IPS DF 4.7 (cell line): ENCODE measurements at regions not wholly inside any gene's neighbourhood (a gene's known extent, or its start where the extent isn't known, plus 50 kb on each side); places are given as distances from the start of the nearest gene placed in this dataset.
"Not testable (repeated sequence)": the region's sequence is repeated elsewhere in the genome, so short reads cannot be mapped to it uniquely, and the experiment has no call there.

Experiments used
- DNase-seq: peaks from one replicate; pipeline ENCODE4 v3.0.0-alpha.2; 2013; ENCODE audit warnings: low spot score; ENCODE audit errors: extremely low read depth

DNA sequence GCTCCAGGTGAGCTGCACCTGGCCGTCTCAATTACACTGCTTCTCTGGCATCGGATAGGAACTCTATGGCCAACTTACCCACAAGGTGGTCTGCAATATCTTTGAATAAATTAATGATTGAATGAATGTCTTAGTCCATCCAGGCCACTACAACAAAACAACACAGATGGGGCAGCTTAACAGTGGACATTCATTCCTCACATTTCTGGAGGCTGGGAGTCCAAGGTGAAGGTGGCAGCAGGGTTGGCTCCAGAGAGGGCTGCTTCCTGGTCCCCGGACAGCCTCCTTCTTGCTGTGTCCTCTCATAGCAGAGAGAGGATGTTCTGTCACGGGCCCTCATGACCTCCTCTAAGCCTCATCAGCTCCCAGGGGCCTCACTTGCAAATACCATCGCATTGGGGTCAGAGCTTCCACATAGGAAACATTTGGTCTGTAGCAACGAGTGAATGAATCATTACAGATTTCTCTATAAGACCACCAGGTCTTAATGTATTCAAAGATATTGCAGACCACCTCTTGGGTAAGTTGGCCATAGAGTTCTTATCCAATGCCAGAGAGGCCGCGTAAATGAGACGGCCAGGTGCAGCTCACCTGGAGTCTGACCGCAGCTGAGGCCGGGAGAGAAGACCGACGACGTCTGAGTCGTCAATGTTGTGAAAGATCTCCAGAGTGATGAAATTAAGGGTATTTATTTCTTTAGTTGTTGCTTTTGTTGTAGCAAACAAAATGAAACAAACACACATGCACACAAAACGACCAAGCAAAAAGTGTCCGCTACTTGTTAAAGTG is 182.7 kb upstream of the C14orf180 start:
- no peak for DNase-seq

DNA sequence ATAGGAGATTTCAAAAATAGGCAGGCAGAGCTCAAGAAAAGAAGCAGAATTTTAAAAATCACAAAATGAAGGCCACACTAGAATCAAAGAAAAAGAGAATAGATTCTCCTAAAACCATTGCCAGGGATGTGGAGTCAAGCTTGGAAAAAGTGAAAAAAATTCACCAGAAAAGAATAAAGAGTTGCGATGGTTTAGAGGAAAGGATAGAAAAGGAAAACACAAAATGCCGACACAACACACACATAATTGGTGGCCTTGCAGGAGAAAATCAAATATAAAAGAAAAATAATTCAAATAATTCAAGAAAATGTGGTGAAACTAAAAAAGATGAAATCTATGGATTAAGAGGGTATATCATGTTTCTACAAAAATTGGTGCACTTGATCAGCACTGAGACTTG is 181.6 kb upstream of the C14orf180 start:
- DNase-seq: no peak

DNA sequence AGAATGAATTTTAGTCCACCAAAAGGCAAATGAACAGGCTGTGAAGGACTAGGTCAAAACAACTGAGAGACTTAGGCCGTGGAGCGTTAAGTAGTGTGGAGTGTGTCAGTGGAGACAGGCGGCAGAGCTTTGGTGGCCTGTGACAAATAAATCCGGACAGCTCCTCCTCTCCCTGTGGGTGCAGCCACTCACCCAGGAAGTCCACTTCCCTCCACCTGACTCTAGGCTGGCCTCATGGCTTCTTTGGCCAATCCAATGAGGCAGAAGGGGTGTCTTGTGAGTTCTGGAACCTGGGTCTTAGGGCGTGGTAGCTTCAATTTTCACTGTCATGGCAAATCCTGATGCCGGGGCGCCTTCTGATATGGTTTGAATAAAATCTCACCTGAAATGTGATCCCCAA is 180.9 kb upstream of the C14orf180 start:
- no peak for DNase-seq

DNA sequence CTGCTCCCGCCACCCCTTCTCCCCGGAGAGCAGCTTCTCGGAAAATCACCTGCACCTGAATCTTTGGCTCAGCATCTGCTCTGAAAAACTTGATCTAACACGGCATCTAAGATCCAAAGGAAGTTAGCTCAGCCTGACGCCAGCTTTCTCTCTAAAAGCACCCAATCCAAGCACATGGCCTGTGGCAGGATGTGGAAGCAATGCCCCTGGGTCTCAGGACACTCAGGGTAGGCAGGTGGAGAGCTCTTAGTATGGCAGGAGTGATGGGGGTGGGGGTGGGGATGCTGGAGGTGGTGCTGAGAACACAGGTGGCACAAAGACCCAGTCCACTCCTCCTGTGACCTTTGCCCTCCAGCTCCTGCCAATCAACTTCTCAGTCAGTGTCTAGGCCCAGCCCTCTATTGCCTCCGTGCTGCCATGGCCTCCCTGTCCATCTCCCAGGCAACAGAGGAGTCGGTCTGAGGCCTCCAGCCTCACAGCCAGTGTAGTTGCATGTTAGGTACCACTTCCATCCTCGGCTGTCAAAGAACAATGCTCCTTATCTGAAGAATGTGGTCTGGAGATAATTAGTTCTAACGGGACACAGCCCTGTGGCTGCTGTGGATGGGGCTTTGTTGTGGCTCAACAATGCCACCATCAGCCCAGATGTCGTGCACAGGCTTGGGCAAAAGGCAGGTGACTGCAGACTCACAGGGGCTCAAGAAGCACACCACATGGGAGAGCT is 180.0 kb upstream of the C14orf180 start:
- no peak for DNase-seq

DNA sequence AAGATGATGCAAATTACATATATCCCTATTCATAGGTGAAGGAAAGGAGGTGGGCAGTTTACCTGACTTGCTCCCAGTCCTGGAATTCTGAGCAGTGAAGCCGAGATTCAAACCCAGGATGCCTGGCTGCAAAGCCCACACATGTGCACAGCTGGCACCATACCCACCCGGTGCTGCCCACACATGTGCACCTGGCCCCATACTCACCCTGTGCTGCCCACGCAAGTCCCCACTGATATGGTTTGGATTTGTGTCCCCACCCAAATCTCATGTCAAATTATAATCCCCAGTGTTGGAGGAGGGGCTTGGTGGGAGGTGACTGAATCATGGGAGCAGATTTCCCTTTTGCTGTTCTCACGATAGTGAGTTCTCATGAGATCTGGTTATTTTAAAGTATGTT is 179.2 kb upstream of the C14orf180 start:
- DNase-seq: no peak

DNA sequence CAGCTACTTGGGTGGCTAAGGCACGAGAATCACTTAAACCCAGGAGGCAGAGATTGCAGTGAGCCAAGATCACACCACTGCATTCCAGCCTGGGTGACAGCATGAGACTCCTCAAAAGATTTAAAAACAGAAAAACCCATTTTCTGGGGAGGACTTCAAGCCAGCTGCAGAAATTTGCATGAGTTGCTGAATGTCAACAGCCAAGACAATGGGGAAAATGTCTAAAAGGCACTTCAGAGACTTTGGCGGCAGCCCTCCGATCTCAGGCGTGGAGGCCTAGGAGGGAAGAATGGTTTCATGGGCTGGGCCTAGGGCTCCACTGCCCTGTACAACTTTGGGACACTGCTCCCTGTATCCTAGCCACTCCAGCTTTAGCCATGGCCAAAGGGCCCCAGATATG is 177.8 kb upstream of the C14orf180 start:
- no peak for DNase-seq

DNA sequence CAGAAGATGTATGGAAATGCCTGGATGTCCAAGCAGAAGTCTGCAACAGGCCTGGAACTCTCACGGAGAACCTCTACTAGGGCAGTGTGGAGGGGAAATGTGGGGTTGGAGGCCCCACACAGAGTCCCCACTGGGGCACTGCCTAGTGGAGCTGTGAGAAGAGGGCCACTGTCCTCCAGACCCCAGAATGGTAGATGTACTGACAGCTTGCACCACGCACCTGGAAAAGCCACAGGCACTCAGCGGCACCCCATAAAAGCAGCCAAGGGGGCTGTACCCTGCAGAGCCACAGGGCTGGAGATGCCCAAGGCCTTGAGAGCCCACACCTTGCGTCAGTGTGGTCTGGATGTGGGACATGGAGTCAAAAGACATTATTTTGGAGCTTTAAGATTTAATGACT is 177.3 kb upstream of the C14orf180 start:
- DNase-seq: not testable (repeated sequence)

DNA sequence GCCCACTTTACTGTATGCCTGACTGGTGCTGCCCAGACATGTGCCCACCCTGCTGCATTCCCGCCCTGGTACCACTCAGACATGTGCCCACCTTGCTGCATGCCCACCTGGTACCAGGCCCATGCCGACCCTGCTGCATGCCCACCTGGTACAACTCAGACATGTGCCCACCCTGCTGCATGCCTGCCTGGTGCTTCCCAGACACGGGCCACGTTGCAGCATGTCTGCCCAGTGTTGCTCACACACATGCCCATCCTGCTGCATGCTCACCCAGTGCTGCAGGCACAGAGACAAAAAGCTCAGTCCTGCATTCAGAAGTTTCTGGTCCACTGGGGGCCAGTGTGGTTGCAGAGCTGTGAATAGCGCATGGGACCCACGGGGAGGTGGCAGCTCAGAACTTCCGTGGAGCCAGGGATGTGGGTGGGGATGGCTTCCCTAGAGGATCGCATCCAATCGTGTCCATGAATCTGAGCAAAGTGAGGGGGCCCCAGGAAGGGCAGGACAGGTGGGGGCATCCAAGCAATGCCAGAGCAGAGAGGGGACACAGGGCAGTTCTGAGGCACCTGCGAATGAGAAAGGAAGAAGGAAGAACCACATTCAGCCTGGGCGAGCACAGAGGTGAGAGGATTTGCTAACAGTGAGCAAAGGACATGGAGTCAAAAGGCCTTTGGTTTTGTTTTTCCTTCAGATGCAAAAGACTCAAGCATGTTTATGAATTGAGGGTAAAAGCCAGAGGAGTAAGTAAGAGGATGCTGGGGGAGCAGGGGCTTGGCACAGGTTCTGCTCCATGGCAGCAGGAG is 175.9 kb upstream of the C14orf180 start:
- DNase-seq: no peak

DNA sequence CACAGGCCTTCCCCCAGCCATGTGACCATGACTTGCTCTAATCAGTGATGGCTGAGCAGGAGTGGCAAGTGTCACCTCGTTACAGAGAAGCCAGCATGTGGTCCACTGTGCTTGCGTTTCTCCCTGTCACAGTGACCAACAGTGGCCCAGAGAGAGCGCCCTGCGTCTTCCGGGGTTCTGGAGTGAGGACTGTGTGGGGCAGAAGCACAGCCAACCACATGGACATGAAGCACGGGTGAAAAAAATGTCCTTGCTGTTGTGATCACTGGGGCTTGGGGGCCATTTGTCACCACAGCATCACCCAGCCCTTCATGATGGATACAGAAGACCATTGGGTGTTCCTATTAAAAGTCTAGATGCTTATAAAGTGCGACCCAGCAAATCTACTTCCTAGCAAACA is 174.6 kb upstream of the C14orf180 start:
- no peak for DNase-seq

DNA sequence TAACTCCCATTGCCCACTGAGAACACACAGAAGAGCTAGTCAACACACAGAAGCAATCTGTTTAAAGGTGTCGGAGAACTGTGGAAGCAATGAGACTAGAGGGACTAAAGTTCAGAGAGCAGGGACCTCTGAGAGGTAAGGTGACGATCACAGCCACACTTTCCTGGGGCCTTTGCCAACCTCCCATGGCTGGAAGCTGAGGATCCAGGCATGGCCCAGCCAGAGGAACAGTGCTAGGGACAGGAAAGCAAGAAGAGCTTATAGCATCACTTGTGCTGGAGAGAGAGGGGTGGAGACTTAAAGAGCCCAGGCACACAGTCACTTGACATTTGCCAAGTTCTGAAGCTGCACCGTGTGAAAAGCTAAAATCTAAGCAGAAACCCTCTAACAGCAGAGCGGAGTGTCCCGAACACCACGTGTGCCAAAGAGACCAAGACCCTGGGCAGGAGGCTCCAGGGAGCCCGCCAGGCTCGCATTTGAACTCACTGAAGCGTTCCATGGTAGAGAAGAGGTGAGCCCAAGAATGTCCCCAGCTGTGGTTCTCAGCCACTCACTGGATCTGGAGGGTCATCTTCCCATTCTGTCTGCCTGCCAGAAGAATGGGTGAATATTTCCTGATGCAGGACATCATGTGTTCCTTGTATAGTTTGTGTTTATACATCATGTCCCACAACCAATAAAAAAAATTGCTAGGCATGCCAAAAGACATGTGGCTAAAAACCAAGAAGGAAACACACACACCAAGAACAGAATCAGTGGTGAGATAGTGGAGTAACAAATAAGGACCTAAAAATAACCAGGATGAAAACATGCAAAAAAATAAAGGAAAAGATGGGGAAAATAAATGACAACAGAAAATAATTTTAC is 174.0 kb upstream of the C14orf180 start:
- no peak for DNase-seq

DNA sequence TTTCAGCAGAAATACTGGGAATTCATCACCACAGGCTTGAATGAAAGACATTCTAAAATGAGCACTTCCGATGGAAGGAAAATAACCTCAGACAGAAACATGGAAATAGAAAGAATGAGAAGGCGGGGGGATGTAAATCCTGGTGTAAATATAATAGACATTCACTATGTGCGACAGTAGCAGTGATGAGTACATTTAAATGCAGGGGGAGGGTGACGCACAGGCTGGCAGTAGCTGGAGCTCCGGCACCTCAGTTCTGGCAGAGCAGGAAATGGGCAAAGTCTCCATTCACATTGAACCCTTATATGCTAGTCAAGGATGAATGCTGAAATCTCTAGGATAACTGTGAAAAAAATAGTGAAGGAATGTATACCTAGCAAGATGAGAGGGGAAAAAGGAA is 172.7 kb upstream of the C14orf180 start:
- DNase-seq: no peak

DNA sequence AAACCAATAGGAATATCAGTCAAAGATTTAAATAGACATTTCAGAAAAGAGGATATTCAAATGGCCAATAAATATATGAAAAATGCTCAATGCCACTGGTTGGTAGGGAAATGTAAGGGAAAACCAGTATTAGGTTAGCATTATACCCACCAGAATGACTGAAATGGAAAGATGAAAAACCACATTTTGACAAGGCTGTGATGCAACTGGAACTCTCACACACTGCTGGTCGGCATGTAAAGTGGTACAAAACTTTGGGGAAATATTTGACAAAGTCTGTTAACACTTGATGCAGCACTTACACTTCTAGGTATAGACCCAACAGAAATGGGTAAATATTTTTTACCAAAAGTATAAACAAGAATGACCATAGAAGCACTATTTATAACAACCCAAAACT is 163.2 kb upstream of the C14orf180 start:
- no peak for DNase-seq

DNA sequence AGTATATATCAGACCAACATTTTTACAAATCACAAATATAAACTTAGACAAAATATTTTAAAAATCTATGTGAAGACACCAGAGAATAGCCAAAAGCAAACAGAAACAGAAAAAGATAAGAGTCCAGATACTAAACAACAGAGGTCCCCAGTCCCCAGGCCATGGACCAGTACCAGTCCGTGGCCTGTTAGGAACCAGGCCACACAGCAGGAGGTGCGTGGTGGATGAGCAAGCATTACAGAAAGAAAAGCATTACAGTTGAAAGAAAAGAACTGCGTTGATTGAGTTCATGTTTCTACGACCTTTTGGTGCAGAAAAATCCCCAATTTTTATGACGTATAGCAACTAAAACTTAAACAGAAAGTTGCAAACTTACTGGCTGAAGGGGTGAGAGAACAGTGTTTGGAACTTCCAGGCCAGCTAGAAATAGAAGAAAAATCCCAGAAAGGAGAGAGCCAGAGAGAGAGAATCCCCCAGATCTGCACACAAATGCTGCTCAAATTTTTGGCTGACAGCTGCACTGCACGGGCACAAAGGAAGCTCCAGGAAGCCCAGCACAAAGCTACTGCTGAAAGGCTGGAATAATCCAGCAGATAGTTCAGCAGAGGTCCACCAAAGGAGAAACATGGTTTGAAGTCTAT is 159.6 kb upstream of the C14orf180 start:
- no peak for DNase-seq

DNA sequence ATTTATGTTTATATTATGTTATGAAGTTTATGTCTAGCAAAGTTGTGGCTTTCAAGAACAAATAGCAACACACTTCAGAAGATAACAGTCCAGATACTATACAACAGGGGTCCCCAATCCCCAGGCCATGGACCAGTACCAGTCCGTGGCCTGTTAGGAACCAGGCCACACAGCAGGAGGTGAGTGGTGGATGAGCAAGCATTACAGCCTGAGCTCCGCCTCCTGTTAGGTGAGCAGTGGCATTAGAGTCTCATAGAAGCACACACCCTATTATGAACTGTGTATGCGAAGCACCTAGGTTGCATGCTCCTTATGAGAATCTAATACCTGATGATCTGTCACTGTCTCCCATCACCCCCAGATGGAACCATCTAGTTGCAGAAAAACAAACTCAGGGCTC is 159.0 kb upstream of the C14orf180 start:
- not testable (repeated sequence) for DNase-seq

DNA sequence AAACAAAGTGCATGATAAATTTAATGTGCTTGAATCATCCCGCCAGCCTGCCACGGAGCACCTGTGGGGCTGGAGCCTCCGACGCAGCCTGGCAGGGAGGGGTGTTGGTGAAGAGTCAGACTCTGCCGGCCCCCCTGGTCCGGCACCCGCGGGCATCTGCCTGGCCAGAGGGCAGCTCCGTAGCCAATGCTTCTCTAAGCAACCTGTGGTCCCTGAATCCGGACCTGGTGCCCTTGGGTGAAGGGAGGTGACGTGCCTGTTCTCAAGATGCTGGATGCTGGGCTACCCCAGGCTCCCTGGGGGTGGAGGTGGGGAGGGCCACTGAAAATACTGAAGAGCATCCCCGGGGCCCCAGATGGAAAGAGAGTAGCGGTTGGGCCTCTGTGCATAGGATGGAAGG is 158.6 kb upstream of the C14orf180 start:
- DNase-seq: no peak

DNA sequence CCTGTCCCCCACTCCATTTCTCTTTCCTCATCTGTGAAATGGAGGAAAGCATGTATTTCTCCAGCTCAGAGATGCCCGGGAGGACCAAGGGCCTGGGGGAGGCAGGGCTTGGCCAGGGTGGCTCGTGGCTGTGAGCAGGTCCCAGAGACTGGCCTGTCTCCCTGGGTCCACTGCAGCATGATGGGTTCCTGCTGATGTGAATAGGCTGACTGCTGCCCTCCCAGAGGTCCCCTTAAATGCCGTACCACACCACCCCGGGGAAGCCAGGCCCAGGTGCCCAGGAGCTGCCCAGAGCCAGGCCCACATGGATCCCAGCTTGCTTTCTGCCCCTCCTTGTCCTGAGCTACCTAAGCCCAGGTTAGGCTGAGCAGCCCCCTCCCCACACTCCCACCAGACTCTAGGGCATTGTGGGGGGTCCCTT is 158.2 kb upstream of the C14orf180 start:
- DNase-seq: no peak

DNA sequence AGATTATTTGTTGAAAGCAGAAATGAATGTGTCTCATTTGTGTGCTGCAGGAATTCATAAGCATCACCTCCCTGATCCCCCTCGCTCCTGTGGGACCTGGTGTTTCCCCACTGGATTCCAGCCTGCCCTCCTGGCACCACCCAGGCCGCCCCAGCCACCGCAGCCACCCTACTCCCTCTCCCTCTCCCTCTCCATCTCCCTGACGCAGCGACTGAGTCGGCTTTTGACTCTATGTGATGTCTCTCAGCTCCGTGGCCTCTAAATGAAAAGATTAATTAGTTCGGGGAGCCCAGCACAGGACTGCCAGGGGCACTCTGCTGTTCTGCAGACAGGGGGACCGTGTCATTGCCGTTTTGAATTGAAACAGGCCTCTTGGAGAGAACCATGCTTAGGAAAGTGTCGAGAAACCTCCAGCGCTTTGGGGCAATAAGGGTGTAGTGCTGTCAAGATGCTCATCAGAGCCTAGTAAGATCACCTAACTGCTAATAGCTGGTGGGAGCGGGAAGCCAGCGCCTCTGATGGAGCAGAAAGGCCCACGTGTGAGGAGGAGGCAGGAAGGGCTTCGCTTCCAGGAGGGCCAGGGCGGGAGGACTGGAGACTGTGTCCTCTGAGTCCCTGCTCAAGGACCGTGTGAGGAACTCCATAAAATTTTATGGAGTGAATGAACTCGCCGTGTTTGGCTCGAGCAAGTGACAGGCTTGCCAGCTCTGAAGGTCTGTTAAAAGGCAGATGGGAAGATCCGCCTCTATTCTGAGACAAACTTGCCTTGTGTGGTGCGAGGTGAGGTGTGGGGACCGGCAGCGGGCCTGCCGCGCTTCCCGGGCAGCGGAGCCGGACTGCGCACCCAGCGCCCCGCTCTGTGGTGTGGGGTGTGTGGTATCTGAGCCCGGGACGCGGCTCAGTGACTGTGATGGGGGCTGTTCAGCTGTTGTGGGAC is 157.4 kb upstream of the C14orf180 start:
- no peak for DNase-seq

DNA sequence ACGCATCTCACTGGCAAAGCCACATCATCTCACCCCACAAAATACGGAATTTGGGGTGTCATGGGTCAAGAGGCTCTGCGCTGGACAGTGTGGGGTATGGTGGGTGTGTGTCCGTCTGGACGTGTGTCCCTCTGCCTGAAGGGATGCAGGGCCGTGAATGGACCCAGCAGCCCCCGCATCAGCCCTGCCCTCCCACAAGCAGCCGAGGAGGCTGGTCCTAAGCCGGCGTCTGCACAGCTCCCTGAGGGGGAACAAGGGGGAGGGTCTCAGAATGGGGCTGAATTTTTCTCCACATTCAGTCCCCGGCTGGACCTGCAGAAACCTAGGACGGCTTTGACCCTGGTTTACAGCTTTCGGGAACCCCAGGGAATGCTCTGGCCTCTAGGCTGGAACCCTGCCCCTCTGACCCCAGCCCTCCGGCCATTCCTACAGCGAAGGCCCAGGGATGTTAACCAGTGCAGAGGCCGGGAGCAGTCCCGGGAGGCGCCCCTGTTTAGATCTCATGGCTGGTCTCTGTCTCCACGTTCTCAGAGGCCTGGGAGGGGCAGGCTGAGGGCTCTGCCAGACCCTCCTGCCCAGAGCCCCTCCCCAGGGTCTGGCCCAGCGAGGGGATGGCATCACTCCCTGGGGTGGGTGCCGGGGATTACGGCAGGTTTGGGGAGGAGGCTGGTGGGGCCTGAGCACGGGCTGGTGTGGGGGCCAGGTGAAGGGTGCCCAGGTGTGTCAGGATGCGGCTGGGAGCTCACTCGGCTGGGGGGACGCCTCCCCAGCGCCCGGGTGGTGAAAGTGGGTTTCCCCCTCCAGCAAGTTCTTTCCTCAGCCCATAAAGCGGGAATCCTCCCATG is 156.5 kb upstream of the C14orf180 start:
- no peak for DNase-seq
